HG03025 (cell line): ENCODE measurements at regions not wholly inside any gene's neighbourhood (a gene's known extent, or its start where the extent isn't known, plus 50 kb on each side); places are given as distances from the start of the nearest gene placed in this dataset.
"Not testable (repeated sequence)": the region's sequence is repeated elsewhere in the genome, so short reads cannot be mapped to it uniquely, and the experiment has no call there.

Experiments
- ATAC-seq: cut with Tn5 transposase; IDR thresholded peaks from one replicate; pipeline ENCODE4 v1.9.1; 2021; ENCODE audit warnings: mild to moderate bottlenecking, moderate library complexity; ENCODE audit not compliant: unreplicated experiment, low FRiP score

- ATAC-seq: no peak
These were observed 465.7 kb upstream of the TENM3 start for GRCh38 chr4:181777518-181777917.

DNA sequence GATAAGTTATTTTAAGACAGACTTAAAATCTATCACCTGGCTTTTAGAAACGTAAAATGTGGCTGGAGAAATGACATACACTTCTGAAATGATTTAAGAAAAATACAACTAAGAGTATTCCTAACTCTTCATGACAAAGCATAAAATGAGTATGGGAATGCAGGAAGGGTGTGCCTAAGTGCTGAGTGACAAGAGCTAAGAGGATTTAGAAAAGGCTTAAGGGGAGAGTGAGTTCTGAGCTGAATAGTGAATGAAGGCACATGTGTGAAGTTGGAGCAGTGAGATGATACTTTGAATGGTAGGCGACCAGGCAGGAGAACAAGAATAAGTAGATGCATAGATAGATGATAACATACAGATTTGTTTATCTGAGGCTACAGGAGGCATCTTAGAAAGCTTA lies 458.3 kb upstream of the TENM3 start:
- no peak for ATAC-seq

DNA sequence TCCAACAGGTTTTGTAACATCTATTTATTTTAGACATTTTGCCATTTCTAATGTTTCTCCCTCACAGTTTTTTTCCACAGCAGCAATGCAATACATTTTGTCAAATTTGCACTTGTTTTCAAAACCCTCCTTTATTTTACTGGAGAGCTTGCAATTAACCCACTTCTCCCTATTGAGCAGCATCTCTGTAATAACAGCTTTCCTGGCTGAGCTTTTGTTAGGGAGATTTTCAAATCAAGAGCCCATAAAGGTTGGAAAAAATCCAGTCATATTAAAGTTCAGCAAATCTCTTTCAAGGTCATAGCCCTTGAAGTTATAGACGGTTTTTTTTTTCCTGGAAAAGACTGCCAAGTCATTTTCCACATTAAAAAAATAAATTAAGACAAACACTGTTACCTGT lies 450.6 kb upstream of the TENM3 start:
- ATAC-seq: no peak

DNA sequence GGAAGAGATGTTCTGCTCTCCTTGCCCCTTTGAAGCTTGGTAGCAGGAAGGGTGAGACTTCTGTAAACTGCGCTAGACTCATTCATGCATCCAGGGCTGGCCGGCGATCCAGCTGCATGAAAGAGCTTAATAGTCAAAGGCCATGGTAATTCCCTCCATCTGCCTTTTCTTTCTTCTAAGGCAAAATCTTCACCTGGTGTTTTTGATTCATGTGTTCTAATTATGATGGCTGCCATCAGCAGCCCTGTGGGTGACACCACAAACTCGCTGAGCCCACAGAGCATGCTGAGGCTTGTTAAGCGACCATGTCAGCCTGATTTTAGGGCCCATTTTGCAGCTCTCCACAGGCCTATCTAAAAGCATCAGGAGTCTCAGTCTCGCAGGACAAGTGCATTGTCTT lies 450.1 kb upstream of the TENM3 start:
- ATAC-seq: no peak

- ATAC-seq: no peak
These were observed 446.7 kb upstream of the TENM3 start for GRCh38 chr4:181796502-181796901.

DNA sequence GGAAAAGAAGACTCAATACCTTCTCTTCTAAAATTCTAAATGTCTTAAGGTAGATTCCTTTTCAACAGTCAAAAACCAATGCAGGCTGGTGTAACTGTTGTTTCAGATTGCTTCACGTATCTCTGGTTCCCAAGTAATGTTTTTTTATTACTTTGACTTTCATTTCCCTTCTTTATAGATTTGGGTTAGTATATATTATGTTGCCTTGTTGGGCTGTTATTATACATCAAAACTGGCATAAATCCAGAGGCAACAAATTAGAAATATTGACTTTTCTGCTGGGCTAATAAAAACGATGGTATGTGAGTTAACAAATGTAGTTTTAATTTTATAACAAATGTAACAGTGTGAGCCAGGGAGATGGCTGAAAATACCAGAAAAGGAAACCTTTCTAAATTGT lies 444.7 kb upstream of the TENM3 start:
- ATAC-seq: no peak

DNA sequence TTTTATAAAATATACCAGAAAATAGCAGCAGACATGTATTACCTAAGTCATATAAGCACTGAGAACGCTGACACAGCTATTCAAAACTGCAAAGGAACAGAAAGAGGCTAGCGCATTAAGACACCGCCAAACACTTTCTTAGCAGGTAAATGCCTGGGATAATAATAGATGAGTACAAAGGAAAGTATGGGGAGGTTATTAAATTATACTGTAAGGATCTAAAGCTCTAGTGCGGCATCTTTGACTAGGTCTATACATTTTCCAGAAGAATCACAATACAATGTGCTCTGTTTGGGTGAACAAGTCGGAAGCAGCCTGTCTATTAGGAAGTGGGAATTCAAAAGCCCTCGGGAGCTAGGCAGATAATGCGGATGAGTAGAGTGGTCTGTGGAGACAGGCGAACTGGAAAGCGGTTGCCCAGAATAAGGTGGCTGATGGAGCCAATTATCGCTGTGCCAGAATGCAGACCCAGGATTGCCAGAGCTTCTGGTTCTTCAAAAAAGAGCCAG lies 443.6 kb upstream of the TENM3 start:
- ATAC-seq: no peak

- no peak for ATAC-seq
These were observed 441.0 kb upstream of the TENM3 start for GRCh38 chr4:181802207-181802606.

DNA sequence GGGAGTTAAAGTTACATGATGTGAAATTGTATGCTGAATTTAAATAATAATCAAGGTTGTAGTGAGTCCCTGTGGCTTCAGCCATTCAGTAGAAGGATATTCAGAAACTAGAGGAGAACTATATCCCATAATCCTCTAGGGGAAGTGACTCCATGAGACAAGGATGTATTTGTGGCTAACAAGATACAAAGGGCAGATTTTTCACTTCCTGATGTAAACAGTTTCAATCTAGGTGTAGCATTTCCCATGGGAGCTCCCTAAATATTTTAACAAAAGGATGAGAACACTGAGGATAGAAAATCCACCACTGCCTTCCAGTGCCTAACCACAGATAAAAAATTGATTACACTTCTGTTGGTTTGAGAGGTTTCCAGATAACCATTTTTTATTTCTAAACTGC lies 435.4 kb upstream of the TENM3 start:
- ATAC-seq: no peak

GRCh38 chr4:181810711-181811110 lies 432.5 kb upstream of the TENM3 start:
- no peak for ATAC-seq

DNA sequence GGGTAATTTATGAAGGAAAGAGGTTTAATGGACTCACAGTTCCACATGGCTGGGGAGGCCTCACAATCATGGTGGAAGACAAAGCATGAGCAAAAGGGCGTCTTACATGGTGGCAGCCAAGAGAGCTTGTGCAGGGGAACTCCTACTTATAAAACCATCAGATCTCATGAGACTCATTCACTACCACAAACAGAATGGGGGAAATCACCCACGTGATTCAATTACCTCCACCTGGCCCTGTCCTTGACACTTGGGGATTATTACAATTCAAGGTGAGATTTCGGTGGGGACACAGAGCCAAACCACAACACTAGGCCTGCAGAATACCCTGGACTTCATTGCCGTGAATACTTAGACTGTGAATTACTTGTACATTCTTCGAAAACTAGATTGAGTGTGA lies 431.7 kb upstream of the TENM3 start:
- ATAC-seq: not testable (repeated sequence)

DNA sequence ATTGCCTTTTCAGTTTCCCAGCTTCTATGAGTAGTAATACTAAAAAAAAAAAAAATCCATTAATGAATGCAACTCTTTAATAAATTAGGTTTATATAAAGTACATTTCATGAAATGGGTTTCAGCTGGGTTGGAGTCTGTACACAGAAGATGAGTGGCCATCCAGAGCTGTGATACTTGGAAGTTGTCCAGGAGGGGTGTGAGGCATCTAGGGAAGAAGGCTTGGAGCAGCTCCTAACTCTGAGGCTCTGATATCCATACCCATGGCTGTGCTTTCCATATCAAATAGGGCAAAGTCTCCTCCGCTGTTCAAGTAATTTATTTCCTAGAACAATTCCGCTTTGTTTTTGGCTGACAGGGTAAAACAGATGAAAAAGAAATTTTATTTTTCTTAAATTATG lies 423.3 kb upstream of the TENM3 start:
- no peak for ATAC-seq

- no peak for ATAC-seq
These were observed 422.6 kb upstream of the TENM3 start for GRCh38 chr4:181820553-181820952.

DNA sequence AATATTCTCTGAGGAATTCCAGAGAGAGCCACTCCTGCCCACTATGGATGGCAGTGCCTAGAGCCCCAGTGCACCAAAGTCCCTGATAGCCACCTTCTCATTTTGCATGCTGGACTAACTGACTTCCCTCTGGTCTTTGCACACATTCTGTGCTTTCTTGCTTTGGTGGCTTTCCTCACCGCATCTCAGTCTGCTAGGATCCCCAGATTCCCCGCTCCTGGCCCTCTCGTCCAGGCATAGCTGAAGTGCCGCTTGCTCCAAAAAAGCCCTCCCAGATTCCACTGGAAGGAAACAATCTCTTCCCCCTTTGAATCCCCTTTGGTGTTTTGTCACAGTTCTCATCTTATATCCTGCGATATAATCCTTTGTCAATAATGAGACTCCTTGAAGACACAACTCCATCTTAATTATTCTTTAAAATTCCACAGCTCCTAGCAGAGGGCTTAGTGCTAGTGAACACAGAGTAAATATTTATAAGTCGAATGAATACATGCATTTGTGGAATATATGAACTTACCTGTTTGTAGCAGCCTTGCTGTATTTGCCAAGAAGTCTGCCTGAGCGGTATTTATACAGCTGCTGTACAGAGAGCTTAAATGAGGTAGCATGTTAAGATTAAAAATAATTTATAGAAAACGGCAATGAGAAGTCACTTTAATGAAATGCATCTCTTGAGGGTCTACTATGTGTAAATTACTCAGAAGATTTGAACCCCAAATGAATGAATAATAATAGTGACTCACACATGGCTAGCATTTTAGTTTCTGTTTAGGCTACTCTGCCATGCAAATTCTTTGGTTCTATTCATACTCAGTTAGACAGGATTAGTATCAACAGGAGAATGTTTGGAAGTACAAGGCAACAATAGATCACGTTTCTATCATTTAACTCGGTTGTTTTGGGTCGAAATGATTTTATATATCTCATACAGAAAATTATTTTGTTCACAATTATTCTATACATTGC lies 421.9 kb upstream of the TENM3 start:
- ATAC-seq: no peak

DNA sequence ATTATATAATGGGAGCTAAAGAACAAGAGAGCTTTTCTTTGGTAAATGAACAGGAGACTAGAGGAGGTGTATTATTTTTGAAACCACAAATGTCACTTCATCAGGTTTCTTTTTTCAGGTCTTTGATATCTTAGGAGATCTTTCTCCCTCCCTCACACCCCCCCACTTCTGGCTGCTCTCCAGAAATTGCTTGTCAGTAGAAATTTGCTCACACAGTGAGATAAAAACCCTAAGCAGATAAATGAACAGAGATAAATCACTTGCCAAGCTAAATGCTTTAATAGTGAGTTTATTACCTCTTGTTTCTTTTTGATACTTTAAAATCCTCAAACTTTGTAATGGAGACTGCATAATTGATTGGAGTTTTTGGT lies 421.2 kb upstream of the TENM3 start:
- no peak for ATAC-seq

DNA sequence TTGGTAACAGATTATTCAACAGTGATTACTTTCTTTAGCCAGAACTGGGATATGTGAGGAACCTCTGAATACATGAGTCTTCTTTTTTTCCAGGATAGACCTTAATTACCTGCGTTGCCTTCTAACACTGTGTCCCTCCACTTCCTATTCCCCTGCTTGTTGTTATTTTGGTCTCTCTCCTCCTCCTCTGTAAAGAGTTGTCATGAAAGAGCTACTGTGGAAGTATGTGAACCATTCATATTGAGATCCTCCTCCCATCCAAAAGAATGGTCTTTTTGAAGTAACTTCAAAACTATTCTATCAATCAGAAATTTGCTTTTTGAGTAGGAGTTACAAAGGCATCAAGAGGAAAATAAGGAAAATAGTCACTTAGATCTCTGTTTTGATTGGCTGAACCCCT lies 420.0 kb upstream of the TENM3 start:
- no peak for ATAC-seq

DNA sequence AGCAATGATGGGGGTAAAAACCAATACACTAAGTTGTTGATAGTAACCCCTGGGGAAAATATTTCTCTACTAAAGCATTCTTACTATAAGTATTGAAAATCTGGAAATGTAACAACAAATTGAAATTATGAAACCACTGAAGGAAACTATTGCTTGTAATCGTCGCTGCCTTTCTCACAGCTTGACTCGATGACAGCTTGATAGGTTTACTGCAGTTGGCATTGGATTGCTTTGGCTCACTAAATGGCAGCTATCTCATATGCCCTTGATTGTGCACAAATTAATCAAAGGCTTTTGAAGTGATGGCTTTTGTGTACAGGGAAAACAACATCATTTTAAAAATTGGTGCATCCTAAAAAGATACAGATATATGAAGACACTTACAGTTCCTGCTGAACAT lies 419.6 kb upstream of the TENM3 start:
- no peak for ATAC-seq

GRCh38 chr4:181825564-181825963 lies 417.6 kb upstream of the TENM3 start:
- ATAC-seq: no peak

GRCh38 chr4:181827246-181827645 lies 416.0 kb upstream of the TENM3 start:
- ATAC-seq: no peak

DNA sequence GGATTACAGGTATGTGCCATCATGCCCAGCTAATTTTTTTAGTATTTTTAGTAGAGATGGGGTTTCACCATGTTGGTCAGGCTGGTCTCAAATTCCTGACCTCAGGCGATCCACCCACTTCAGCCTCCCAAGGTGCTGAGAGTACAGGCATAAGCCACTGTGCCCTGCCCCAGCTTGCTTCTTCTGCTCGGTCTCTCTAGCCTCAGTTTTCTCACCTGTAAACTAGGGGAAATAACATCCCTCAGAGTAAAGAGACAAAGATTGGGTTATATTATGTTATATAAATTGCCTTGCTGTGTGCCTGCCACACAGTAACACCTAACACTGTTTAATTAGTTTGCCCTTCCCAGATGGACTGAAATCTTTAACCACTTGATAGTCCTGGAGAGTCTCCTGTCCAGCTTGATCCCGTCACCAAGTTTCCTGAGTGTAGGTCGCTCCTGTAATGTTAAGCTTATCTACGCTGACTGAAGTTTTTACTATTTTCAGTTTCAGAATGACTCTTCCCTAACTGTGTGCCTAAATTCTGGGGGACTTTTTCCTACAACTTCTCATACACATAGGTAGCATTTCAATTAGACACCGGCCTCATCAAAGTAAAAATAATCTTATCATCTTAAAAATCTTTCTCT lies 412.7 kb upstream of the TENM3 start:
- ATAC-seq: no peak

DNA sequence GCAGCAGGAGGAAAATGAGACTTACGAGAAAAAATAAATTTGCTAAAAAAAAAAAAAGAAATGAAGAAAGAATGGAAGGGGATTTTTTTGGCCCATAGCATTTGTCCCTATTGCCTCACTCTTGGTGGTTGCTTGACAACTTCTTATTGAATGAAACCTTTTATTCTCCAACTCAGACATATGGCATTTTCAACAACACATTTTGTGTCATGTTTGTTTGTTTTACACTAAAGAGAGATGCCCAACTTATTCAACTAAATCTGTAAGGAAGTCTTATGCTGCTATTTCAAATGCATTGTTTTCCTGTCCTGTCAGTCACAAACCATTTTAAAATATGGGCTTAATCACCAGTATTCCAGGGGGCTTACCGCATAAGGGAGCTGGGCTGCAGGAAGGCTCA lies 409.1 kb upstream of the TENM3 start:
- no peak for ATAC-seq

DNA sequence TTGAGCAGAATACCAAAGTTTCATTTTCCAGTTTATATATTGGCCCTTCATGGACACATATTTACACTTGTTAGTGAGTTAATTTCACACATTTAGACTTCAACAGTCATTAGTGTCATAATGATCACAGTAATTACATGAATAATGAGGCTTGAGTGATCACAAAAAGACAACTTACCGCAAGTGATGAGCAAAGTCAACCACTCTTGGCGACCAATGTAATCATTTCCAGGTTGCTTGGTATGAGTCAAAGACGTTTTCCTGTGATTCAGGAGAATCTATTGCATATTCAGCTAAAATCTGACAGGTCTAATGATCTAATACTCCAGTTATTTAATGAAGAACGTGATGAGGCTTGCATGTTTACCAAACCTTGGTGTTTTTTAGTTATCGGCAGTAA lies 407.9 kb upstream of the TENM3 start:
- ATAC-seq: no peak
